Bronchial epithelial cell (primary cell): ENCODE measurements at regions not wholly inside any gene's neighbourhood (a gene's known extent, or its start where the extent isn't known, plus 50 kb on each side); places are given as distances from the start of the nearest gene placed in this dataset.

Experiments
- DNase-seq: peaks from one replicate; pipeline ENCODE4 v3.0.0-alpha.2; 2010; ENCODE audit warnings: low read depth
- FAIRE-seq: peaks from 2 replicates; lab custom pipeline; 2011; peaks lifted over from hg19 to GRCh38; lab: Jason Lieb, UNC
- H3K27me3 ChIP-seq: 2 replicates; pipeline ENCODE4 v1.5.1; 2011; ENCODE audit warnings: low read length; ENCODE audit not compliant: control insufficient read depth, insufficient read depth
- H3K36me3 ChIP-seq: 2 replicates; pipeline ENCODE4 v1.5.1; 2011; ENCODE audit warnings: low read length; ENCODE audit not compliant: control insufficient read depth, insufficient read depth
- H3K4me3 ChIP-seq: 2 replicates; pipeline ENCODE4 v1.5.1; 2011; ENCODE audit warnings: mild to moderate bottlenecking, low read depth, low read length, control low read depth
- TF ChIP-seq, protein P1 (sequence below): IDR thresholded peaks from 2 replicates; pipeline ENCODE4 v1.5.1; 2011; ENCODE audit warnings: mild to moderate bottlenecking, moderate library complexity, low read length, control low read depth, inconsistent platforms; ENCODE audit not compliant: insufficient read depth, severe bottlenecking

DNA sequence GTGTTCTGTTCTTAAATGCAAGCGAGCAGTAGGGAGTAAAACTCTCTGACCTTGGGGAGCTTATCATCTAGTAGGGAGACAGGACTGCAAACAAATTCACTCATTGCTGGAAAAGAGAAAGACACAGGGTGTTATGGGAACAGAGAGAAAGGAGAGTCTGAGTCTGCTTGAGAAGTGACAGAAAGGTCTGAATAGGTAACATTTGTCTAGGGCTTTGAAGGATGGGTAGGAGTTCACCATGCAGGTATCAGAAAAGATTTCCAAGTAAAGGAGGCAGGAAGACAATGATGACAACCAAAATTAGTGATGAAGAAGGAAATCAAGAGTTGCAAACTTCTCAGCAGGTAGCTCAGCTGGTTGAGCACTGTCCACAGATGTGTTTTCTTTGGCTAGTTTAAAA is 93.6 kb upstream of the GPR139 start:
- Histone ChIP-seq H3K4me3 (no peak overlapping the region), H3K27me3 (no peaks in the 10 kb centered on the region), H3K36me3 (no peaks in the 10 kb centered on the region)
- FAIRE-seq (no peak), DNase-seq (no peak)
- TF ChIP-seq, protein P1, sequence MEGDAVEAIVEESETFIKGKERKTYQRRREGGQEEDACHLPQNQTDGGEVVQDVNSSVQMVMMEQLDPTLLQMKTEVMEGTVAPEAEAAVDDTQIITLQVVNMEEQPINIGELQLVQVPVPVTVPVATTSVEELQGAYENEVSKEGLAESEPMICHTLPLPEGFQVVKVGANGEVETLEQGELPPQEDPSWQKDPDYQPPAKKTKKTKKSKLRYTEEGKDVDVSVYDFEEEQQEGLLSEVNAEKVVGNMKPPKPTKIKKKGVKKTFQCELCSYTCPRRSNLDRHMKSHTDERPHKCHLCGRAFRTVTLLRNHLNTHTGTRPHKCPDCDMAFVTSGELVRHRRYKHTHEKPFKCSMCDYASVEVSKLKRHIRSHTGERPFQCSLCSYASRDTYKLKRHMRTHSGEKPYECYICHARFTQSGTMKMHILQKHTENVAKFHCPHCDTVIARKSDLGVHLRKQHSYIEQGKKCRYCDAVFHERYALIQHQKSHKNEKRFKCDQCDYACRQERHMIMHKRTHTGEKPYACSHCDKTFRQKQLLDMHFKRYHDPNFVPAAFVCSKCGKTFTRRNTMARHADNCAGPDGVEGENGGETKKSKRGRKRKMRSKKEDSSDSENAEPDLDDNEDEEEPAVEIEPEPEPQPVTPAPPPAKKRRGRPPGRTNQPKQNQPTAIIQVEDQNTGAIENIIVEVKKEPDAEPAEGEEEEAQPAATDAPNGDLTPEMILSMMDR, result no peak

DNA sequence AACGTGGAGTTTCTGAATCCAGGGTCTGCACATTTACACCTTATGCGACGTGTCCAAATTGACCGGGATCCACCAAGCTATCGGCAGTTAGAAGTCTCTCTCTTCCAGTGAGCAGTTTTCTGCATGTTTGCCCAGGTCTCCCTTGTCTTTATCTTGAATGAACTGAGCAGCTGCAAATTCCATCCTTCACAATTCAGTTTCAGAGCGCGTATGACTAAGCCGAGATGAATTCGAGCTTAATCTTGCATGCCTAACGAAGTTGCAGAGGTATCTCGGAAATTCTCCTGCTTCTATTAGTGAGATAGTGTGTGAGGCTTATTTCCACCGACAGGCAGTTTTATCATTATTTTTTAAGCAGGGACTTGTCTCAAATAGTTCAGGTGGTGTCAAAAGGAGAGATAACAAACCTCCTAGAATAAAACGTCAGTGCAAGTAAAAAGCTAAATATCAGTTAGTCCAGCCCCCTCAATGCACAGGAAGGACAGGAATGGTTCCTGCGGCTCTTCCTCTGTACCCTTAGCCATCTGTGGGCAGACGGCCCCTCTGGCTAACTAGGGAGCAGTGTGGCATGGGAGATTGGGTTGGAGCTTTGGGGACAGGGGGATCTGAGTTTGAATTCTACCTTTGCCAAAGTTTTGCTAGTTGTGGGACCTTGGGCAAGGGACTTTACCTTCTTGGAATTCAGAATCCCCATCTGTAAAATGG is 93.0 kb upstream of the GPR139 start:
- Histone ChIP-seq H3K4me3 (no peak overlapping the region), H3K36me3 (no peaks in the 10 kb centered on the region), H3K27me3 (no peaks in the 10 kb centered on the region)
- no peak for FAIRE-seq
- no peak for DNase-seq
- TF ChIP-seq, protein P1, result no peak

DNA sequence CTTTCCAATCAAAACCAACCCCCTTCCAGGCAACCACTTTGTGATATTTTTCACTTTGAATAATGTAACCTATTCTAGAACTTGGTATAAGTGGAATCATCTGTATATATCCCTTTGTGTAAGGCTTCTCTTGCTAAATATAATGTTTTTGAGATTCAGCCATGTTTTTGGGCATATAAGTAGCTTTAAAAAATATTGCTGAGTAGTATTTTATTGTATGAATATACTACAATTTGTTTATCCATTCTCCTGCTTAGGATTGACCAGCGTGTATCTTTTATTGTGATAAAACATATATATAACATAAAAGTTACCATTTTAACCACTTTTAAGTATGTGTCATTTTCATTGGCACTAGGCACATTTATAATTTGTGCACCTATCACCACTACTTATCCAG is 79.8 kb upstream of the GPR139 start:
- FAIRE-seq (no peak), DNase-seq (no peak)
- Histone ChIP-seq H3K4me3 (no peak overlapping the region), H3K36me3 (no peaks in the 10 kb centered on the region), H3K27me3 (no peaks in the 10 kb centered on the region)
- TF ChIP-seq, protein P1, result no peak

DNA sequence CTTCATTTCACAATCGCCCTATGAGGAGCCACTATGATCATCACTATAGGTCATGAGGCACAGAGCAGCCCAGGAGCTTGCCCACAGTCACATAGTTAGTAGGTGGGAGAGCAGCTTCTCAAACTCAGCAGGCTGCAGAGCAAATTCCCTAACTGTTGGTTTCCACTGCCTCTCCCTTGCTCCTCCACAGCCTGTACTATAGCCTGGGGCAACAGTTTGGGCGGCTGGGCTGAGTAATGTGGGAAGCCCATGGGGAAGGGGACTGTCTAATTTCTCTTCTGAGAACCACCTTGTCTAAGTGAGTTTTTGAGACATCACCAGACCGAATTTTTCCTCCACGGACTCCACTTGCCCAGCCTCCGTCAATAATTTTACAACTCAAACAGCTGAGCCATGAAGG is 73.4 kb upstream of the GPR139 start:
- FAIRE-seq, result no peak
- DNase-seq, result no peak
- Histone ChIP-seq H3K4me3 (no peak overlapping the region), H3K27me3 (no peaks in the 10 kb centered on the region), H3K36me3 (no peaks in the 10 kb centered on the region)
- TF ChIP-seq, protein P1, result no peak

DNA sequence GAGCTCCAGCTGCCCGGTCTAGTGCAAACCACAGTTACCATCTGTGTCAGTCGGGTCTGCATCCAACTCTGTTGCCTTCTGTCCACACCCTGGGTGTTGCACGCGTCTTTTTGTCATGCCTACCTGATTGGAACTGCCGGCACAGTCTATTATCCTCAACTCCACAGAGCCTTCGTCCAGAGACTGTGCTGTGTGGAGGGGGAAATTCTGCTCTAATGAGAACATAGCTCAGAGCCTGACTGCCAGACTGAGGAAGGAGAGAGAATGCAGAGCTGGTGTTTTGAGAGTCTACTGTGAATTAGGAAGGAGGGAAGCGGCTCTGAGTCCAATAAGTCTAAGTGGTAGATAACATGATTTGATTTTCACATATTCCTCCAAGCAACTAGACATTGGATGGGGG is 68.3 kb upstream of the GPR139 start:
- FAIRE-seq (no peak), DNase-seq (no peak)
- H3K27me3 ChIP-seq, result no peaks in the 10 kb centered on the region
- no peak overlapping the region for H3K4me3 ChIP-seq
- TF ChIP-seq, protein P1, result no peak
- H3K36me3 ChIP-seq, result no peaks in the 10 kb centered on the region

DNA sequence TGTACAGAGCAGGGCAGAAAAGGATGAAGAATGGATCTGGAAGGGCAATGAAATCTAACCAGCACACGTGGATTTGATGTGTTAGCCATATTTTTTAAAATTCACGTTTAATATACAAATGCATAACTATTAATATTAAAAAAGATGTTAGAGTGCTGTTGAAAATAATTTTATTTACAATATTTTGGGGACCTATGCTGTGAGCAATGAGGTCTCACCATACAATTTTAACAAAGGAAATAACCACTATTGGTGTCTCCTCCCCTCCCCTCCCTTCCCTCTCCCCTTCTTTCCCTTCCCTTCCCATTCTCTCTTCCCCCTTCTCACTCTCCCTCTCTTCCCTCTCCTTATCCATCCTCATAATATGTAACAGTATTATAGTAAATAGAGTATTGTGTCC is 64.2 kb upstream of the GPR139 start:
- no peaks in the 10 kb centered on the region for H3K36me3 ChIP-seq
- DNase-seq (no peak), FAIRE-seq (no peak)
- H3K4me3 ChIP-seq, result no peak overlapping the region
- no peaks in the 10 kb centered on the region for H3K27me3 ChIP-seq
- TF ChIP-seq, protein P1, result no peak
